GM18508 (cell line): ENCODE measurements at regions not wholly inside any gene's neighbourhood (a gene's known extent, or its start where the extent isn't known, plus 50 kb on each side); places are given as distances from the start of the nearest gene placed in this dataset.

Experiments
- ATAC-seq: cut with Tn5 transposase; IDR thresholded peaks from one replicate; pipeline ENCODE4 v1.9.1; 2021; ENCODE audit warnings: moderate number of reproducible peaks; ENCODE audit not compliant: insufficient read depth, unreplicated experiment

GRCh38 chr18:10009321-10010144 lies 95.7 kb downstream of the VAPA start:
- ATAC-seq, result no peak

- ATAC-seq, result no peak
These were observed 96.8 kb downstream of the VAPA start for GRCh38 chr18:10010611-10011015.

GRCh38 chr18:10011061-10011460 lies 97.2 kb downstream of the VAPA start:
- no peak for ATAC-seq

- ATAC-seq, result no peak
These were observed 97.9 kb downstream of the VAPA start for GRCh38 chr18:10011751-10012150.

GRCh38 chr18:10012526-10012925 lies 98.7 kb downstream of the VAPA start:
- no peak for ATAC-seq

GRCh38 chr18:10013621-10014543 lies 100.1 kb downstream of the VAPA start:
- ATAC-seq, result no peak

GRCh38 chr18:10015288-10015701 lies 101.5 kb downstream of the VAPA start:
- ATAC-seq, result no peak

GRCh38 chr18:10015941-10016819 lies 102.4 kb downstream of the VAPA start:
- ATAC-seq, result no peak

- ATAC-seq, result no peak
These were observed 103.2 kb downstream of the VAPA start for GRCh38 chr18:10017043-10017442.

GRCh38 chr18:10018289-10018688 lies 104.5 kb downstream of the VAPA start:
- no peak for ATAC-seq

- no peak for ATAC-seq
These were observed 106.4 kb downstream of the VAPA start for GRCh38 chr18:10020171-10020570.

- ATAC-seq, result no peak
These were observed 108.5 kb downstream of the VAPA start for GRCh38 chr18:10022365-10022764.

- no peak for ATAC-seq
These were observed 110.2 kb downstream of the VAPA start for GRCh38 chr18:10023853-10024570.

- no peak for ATAC-seq
These were observed 112.2 kb downstream of the VAPA start for GRCh38 chr18:10025711-10026670.

- no peak for ATAC-seq
These were observed 113.2 kb downstream of the VAPA start for GRCh38 chr18:10027031-10027430.

- ATAC-seq, result no peak
These were observed 113.6 kb downstream of the VAPA start for GRCh38 chr18:10027461-10027860.

- no peak for ATAC-seq
These were observed 115.9 kb downstream of the VAPA start for GRCh38 chr18:10029711-10030110.

- ATAC-seq, result no peak
These were observed 117.2 kb downstream of the VAPA start for GRCh38 chr18:10030816-10031541.
